ENCODE measurements at regions not wholly inside any gene's neighbourhood (a gene's known extent, or its start where the extent isn't known, plus 50 kb on each side); places are given as distances from the start of the nearest gene placed in this dataset.

- TF ChIP-seq POLR2A (IDR thresholded peaks at IDR 0.05; ENCODE audit: low read depth, low read length) (no peak), TAF1 (IDR thresholded peaks at IDR 0.05; ENCODE audit: borderline replicate concordance, low read depth, low read length) (no peak), POLR2AphosphoS5 (IDR thresholded peaks at IDR 0.05; ENCODE audit: low read depth, low read length) (no peak)
Observed at GRCh38 chr12:92338671-92339070, 193.0 kb upstream of the BTG1 start.
